D721Med (cell line): ENCODE measurements at regions not wholly inside any gene's neighbourhood (a gene's known extent, or its start where the extent isn't known, plus 50 kb on each side); places are given as distances from the start of the nearest gene placed in this dataset.

Experiments used
- DNase-seq: peaks from one replicate; pipeline ENCODE4 v3.0.0; 2011; ENCODE audit warnings: low spot score; ENCODE audit not compliant: insufficient read length
- FAIRE-seq: peaks from 2 replicates; lab custom pipeline; 2011; peaks lifted over from hg19 to GRCh38; lab: Jason Lieb, UNC
- TF ChIP-seq, protein P1 (sequence below): IDR thresholded peaks from 2 replicates; pipeline ENCODE4 v1.5.1; 2012; ENCODE audit warnings: mild to moderate bottlenecking, control low read depth; ENCODE audit not compliant: insufficient read depth; ENCODE audit errors: missing control alignments

DNA sequence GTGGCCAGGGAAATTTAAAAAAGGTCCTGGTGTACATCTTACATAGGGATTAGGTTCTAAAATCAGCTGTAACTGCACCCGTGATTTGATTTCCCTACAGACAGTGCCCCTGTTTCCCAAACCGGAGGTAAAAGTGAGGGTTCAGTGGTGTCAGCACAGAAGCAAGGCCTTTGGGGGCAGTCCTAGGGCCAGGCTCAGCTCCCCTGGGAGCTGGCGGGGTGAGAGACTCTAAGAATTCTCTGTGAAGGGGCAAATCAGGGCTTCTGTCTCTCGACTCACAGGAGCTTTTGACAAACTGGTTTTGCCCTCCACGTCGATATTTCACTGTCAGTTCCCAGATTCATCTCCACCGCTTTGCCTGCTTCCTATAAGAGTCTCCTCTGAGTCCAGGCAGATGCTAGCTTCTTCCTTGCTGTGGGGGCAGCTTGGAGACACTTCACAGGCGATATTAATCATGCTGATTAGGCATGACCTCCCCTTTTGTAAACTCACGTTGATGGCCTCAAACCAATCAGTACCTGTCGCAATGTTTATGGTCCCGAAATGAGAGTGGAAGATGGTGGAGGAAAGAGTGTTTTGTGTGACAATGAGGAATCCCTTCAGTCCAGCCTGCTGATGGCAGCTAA is 234.2 kb upstream of the TOX3 start:
- TF ChIP-seq, protein P1, sequence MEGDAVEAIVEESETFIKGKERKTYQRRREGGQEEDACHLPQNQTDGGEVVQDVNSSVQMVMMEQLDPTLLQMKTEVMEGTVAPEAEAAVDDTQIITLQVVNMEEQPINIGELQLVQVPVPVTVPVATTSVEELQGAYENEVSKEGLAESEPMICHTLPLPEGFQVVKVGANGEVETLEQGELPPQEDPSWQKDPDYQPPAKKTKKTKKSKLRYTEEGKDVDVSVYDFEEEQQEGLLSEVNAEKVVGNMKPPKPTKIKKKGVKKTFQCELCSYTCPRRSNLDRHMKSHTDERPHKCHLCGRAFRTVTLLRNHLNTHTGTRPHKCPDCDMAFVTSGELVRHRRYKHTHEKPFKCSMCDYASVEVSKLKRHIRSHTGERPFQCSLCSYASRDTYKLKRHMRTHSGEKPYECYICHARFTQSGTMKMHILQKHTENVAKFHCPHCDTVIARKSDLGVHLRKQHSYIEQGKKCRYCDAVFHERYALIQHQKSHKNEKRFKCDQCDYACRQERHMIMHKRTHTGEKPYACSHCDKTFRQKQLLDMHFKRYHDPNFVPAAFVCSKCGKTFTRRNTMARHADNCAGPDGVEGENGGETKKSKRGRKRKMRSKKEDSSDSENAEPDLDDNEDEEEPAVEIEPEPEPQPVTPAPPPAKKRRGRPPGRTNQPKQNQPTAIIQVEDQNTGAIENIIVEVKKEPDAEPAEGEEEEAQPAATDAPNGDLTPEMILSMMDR = no peak
- FAIRE-seq (no peak), DNase-seq (no peak)

DNA sequence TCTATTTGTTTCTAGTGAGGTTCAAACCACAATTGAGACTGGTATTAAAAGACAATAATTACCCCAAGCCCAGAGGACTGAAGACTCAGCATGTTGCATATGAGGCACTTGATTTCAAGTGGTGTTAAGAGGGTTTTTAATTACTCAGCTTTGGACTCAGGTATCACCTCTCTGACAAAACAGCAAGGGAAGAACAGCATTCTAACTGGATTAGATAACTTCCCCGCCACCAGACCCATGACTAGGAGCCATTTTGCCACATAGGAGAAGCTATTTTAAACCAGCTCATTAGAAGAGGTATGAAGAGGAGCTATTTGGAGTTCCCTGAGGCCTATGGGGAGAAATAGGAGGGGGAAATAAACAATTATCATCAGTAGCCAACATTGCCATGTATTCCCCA is 226.1 kb upstream of the TOX3 start:
- TF ChIP-seq, protein P1 = no peak
- DNase-seq (no peak), FAIRE-seq (no peak)

DNA sequence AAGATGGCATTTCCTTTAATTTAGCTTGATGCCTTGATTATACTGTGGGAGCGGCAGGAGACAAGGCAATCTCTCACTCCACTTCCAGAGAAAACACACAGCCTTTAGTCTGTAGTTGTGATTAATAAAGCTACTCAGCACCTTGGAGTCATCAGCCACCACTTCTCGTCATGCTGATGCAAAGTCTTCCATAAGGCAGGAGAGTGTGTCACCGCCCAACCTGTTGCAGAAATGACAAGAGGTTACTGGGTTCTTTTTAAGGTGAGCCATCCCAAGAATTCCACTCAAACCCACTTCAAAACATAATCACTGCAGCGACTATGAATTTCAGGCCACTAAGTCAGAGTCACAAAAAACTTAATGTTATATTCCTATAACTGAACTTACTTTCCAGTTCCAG is 223.9 kb upstream of the TOX3 start:
- TF ChIP-seq, protein P1 = no peak
- DNase-seq (no peak), FAIRE-seq (no peak)

DNA sequence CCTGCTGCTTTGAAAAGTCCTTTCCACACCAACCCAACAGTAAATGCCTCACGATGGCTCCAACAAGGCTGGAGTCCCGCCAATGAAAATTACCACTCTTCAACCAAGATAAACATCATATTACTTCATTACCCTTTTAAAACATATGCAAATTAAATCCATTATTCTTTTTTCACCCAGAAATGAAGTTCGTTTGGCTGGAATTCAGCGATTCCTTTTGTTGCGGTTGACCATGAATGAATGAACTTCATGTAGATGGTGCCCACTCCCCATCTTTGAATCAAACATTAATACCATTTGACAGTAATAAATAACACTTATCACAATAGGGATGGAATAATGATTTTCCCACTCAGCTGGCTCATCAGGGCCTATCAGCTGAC is 211.5 kb upstream of the TOX3 start:
- FAIRE-seq (no peak), DNase-seq (no peak)
- TF ChIP-seq, protein P1 = no peak

DNA sequence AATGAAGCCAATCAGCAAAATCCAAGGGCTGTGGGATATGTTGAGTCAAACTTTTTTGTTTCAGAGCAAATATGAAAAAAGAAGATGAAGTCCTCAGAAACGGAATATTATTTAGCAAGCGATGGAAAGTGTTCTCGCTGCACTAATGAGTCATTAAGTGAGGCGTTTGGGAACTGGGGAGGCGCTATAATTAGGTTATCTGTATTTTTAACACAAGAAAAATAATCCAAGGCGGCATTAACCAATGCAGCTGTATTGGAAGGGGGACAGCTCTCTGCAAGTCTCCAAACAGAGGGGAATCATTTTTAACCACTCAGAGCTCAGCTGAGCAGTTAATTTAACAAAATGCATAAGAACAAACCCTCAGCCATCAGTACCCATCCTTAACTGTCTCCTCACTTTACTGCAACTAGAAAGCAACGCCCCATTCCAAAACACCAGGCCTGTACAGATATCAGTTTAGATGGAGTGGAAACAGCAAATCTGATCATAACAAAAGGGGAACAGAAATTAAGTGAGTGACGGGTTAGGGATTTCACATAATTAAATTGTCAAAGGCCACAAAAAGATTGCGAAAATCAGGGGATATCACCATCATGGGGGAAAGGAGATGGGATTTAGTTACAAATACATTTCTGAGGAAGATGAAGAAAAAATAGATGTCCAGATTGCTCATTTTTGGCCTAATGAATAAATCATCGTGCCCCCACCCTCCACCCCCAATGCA is 211.0 kb upstream of the TOX3 start:
- FAIRE-seq = no peak
- TF ChIP-seq, protein P1 = no peak
- no peak for DNase-seq

DNA sequence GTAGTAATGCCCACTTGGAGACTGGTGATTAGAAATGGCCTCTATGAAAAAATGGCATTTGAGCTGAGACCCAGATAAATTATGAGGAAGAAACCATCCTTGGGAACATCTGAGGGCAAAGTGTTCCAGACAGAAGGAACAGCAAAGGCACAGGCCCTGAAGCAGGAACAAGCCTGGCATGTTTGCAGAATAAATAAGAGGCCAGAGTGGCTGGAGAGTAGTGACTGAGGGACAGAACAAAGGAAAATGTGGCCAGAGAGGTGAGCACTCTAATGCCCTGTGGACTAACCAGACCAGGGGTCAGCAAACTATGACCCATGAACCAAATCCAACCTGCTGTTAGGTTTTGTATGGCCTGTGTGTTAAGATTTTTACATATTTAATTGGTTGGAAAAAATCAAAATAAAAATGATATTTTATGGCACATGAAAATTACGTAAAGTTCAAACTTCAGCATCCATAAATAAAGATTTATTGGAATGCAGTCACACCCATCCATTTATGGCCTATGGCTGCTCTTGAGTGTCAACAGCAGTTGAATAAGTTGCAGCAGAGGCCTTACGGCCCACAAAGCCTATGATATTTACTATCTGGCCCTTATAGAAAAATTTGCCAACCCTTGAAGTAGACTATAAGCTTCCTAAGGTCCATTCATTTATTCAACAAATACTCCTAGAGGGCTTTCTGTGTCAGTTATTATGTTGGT is 210.0 kb upstream of the TOX3 start:
- no peak for DNase-seq
- TF ChIP-seq, protein P1 = no peak
- no peak for FAIRE-seq

DNA sequence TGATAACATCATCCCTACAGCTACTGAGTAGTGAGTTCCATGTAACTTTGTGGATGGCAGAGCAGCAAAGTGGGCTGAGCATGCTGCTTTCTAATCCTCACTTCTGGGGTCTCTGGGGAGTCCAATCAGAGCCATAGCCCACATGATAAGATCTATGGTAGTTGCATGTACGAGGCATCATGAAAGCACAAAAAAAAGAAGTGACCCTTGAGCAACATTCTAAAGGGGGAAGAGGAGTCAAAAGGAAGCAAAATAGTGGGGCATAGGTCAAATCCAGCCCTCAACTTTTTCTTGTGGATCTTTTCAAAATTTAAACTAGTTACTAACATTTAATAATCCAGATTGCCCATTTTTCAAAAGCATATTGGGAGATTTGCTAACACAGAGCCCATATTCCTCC is 208.5 kb upstream of the TOX3 start:
- DNase-seq (no peak), FAIRE-seq (no peak)
- TF ChIP-seq, protein P1 = no peak
